K562 (cell line): ENCODE measurements at regions not wholly inside any gene's neighbourhood (a gene's known extent, or its start where the extent isn't known, plus 50 kb on each side); places are given as distances from the start of the nearest gene placed in this dataset.

Source experiments
- ATAC-seq: fragments of 200-7000 bp; cut with Tn5 transposase; 3 replicates; pipeline ENCODE4 v1.9.1; 2020; ENCODE audit warnings: moderate library complexity
- BruUV-seq: library from RNA; stranded (reverse); fragments of 400-500 nt; replicated peaks from 2 replicates; lab custom pipeline; 2021; lab: Mats Ljungman, UMichigan
- CTCF ChIA-PET: fragments of 300-600 bp; formaldehyde crosslinking; extraction: SDS; loops from one replicate; lab custom pipeline; 2021; ENCODE audit warnings: low intra/inter-chr PET ratio; lab: Yijun Ruan, JAX
- POLR2A ChIA-PET: fragments of 300-600, 350-650 bp; sonication (Branson Sonifier 250); formaldehyde crosslinking; extraction: SDS; loops from one replicate; lab custom pipeline; 2021; ENCODE audit warnings: antibody characterized with exemption, inconsistent platforms; lab: Yijun Ruan, JAX
- DNase-seq, 4 experiments: peaks; one replicate each; pipeline versions ENCODE4 v3.0.0 to v3.0.0-alpha.2; 2011 to 2018; ENCODE audit warnings: low spot score in 3 of 4, mixed read lengths in 3 of 4; ENCODE audit errors: extremely low read depth in 1 of 4
- FAIRE-seq: peaks from 2 replicates; lab custom pipeline; 2011; peaks lifted over from hg19 to GRCh38; lab: Jason Lieb, UNC
- H2AFZ ChIP-seq: 2 replicates; pipeline ENCODE4 v1.6.0; 2011; ENCODE audit warnings: low read depth, low read length, control low read depth, inconsistent platforms
- H3K27ac ChIP-seq: fragments of 200-600 bp; 3 replicates; pipeline ENCODE4 v1.8.0; 2011; ENCODE audit warnings: low read depth, mild to moderate bottlenecking, control low read depth, inconsistent platforms, low read length, moderate library complexity, mixed read lengths; ENCODE audit errors: extremely low read depth
- H3K27me3 ChIP-seq, 2 experiments: fragments of 300-600 bp in 1 of 2; 2 replicates in 1 of 2; 3 replicates in 1 of 2; pipeline versions ENCODE4 v1.6.0 to v1.8.0; 2011; ENCODE audit warnings: inconsistent platforms in 2 of 2, low read length in 2 of 2, mild to moderate bottlenecking in 1 of 2, mixed read lengths in 1 of 2, moderate library complexity in 1 of 2; ENCODE audit not compliant: control insufficient read depth in 2 of 2, insufficient read depth in 2 of 2
- H3K36me3 ChIP-seq: fragments of 300-600 bp; 3 replicates; pipeline ENCODE4 v1.8.0; 2011; ENCODE audit warnings: mild to moderate bottlenecking, low read length, inconsistent platforms; ENCODE audit not compliant: control insufficient read depth, insufficient read depth
- H3K4me1 ChIP-seq, 2 experiments: fragments of 200-600 bp in 1 of 2; replicated peaks in 1 of 2; 2 replicates in 1 of 2; 3 replicates in 1 of 2; pipeline versions ENCODE4 v1.5.1 to v1.8.0; 2011; ENCODE audit warnings: inconsistent platforms in 2 of 2, low read length in 2 of 2, mild to moderate bottlenecking in 1 of 2, mixed read lengths in 1 of 2, moderate library complexity in 1 of 2; ENCODE audit not compliant: control insufficient read depth in 2 of 2, insufficient read depth in 2 of 2
- H3K4me2 ChIP-seq: 2 replicates; pipeline ENCODE4 v1.6.1; 2011; ENCODE audit warnings: low read length, control low read depth, inconsistent platforms, mixed read lengths; ENCODE audit not compliant: insufficient read depth
- H3K4me3 ChIP-seq: fragments of 200-600 bp; sonication (generic), shearing (Covaris generic); 2 replicates; pipeline ENCODE4 v1.5.1; 2016; ENCODE audit warnings: control low read depth, inconsistent platforms
- H3K79me2 ChIP-seq: fragments of 200-600 bp; 3 replicates; pipeline ENCODE4 v1.8.0; 2011; ENCODE audit warnings: low read length, inconsistent platforms; ENCODE audit not compliant: control insufficient read depth, insufficient read depth
- H3K9ac ChIP-seq, 2 experiments: 2 replicates each; pipeline versions ENCODE4 v1.6.0 to v1.6.1; 2011; ENCODE audit warnings: low read depth in 2 of 2, low read length in 2 of 2, control low read depth in 1 of 2, inconsistent platforms in 1 of 2, mild to moderate bottlenecking in 1 of 2, mixed read lengths in 1 of 2; ENCODE audit not compliant: insufficient read depth in 1 of 2
- H3K9me1 ChIP-seq: one replicate; pipeline ENCODE4 v1.6.0; 2011; ENCODE audit warnings: inconsistent platforms, mild to moderate bottlenecking, low read length, moderate library complexity; ENCODE audit not compliant: control insufficient read depth, insufficient read depth
- H3K9me3 ChIP-seq: replicated peaks from 2 replicates; pipeline ENCODE4 v1.5.1; 2011; ENCODE audit warnings: low read depth, low read length, inconsistent platforms; ENCODE audit not compliant: control insufficient read depth, insufficient read depth
- H4K20me1 ChIP-seq: replicated peaks from 2 replicates; pipeline ENCODE4 v1.6.1; 2011; ENCODE audit warnings: low read length, inconsistent platforms, mixed read lengths; ENCODE audit not compliant: control insufficient read depth, insufficient read depth
- ARID1B ChIP-seq: fragments of 450-650 bp; IDR thresholded peaks from 2 replicates; pipeline ENCODE4 v1.6.1; 2016; ENCODE audit warnings: antibody characterized with exemption, mild to moderate bottlenecking, inconsistent platforms
- BMI1 ChIP-seq: fragments of 150-350 bp; IDR thresholded peaks from 2 replicates; pipeline ENCODE4 v1.6.1; 2014; ENCODE audit warnings: low read length
- ELF4 ChIP-seq: fragments of 450-650 bp; formaldehyde crosslinking; IDR thresholded peaks from 2 replicates; pipeline ENCODE4 v1.4.0; 2022; ENCODE audit warnings: missing genetic modification characterization
- ESRRA ChIP-seq: fragments of 450-650 bp; IDR thresholded peaks from 2 replicates; pipeline ENCODE4 v1.6.1; 2014; ENCODE audit warnings: low read depth, mild to moderate bottlenecking, moderate library complexity, borderline replicate concordance
- FOSL1 ChIP-seq: fragments of 200-800 bp; sonication (Bioruptor generic); conservative IDR thresholded peaks from 2 replicates; pipeline ENCODE4 v1.6.1; 2016; ENCODE audit warnings: missing genetic modification characterization, missing compliant biosample characterization
- HMGN3 ChIP-seq: IDR thresholded peaks from 2 replicates; pipeline ENCODE4 v1.6.1; 2011; ENCODE audit warnings: borderline replicate concordance, low read depth, mild to moderate bottlenecking, mixed read lengths, low read length; ENCODE audit not compliant: insufficient read length; ENCODE audit errors: extremely low read depth
- LCOR ChIP-seq: sonication (generic); formaldehyde crosslinking; IDR thresholded peaks from 2 replicates; pipeline ENCODE4 v1.8.0; 2022; ENCODE audit warnings: mild to moderate bottlenecking, missing genetic modification reagents
- MCM3 ChIP-seq: fragments of 450-650 bp; IDR thresholded peaks from 2 replicates; pipeline ENCODE4 v1.6.1; 2016
- MED1 ChIP-seq: sonication (generic); formaldehyde crosslinking; IDR thresholded peaks from 2 replicates; pipeline ENCODE4 v1.8.1; 2023; ENCODE audit warnings: missing genetic modification reagents, borderline replicate concordance
- MTF1 ChIP-seq: fragments of 250-450 bp; sonication (Bioruptor Pico); IDR thresholded peaks from 2 replicates; pipeline ENCODE4 v1.9.0; 2021; ENCODE audit warnings: moderate library complexity, mild to moderate bottlenecking, inconsistent platforms, borderline replicate concordance
- NR1H2 ChIP-seq: sonication (generic); formaldehyde crosslinking; IDR thresholded peaks from 2 replicates; pipeline ENCODE4 v1.4.0; 2020; ENCODE audit warnings: mild to moderate bottlenecking, missing genetic modification reagents
- PATZ1 ChIP-seq: fragments of 250-450 bp; sonication (Bioruptor Pico); IDR thresholded peaks from 2 replicates; pipeline ENCODE4 v1.5.0; 2020; ENCODE audit warnings: mild to moderate bottlenecking, borderline replicate concordance
- RAD21 ChIP-seq, 2 experiments: fragments of 250-450 bp in 1 of 2; fragments of 450-650 bp in 1 of 2; sonication (Bioruptor Pico) in 1 of 2; formaldehyde crosslinking in 1 of 2; IDR thresholded peaks in 1 of 2; conservative IDR thresholded peaks in 1 of 2; 2 replicates each; pipeline versions ENCODE4 v1.4.0 to v1.8.0; 2020 to 2022; ENCODE audit warnings: mild to moderate bottlenecking in 2 of 2, moderate library complexity in 1 of 2
- TAF7 ChIP-seq: fragments of 450-650 bp; IDR thresholded peaks from 2 replicates; pipeline ENCODE4 v1.6.1; 2016; ENCODE audit warnings: missing genetic modification characterization, missing compliant biosample characterization
- TCF7 ChIP-seq: sonication (generic); IDR thresholded peaks from 2 replicates; pipeline ENCODE4 v1.6.1; 2016; ENCODE audit warnings: antibody characterized with exemption, borderline replicate concordance
- TFAM ChIP-seq: fragments of 250-450 bp; sonication (Bioruptor Pico); conservative IDR thresholded peaks from 2 replicates; pipeline ENCODE4 v1.5.0; 2021; ENCODE audit warnings: mild to moderate bottlenecking, moderate library complexity
- ZNF212 ChIP-seq: fragments of 450-650 bp; formaldehyde crosslinking; IDR thresholded peaks from 2 replicates; pipeline ENCODE4 v1.4.0; 2020; ENCODE audit warnings: mild to moderate bottlenecking
- ZNF324 ChIP-seq: fragments of 250-450 bp; sonication (Bioruptor Pico); IDR thresholded peaks from 2 replicates; pipeline ENCODE4 v1.4.0; 2020; ENCODE audit warnings: mild to moderate bottlenecking
- ZNF507 ChIP-seq: conservative IDR thresholded peaks from 2 replicates; pipeline ENCODE4 v1.6.1; 2017; ENCODE audit warnings: missing genetic modification characterization, missing compliant biosample characterization
- WGBS: fragments of 100-300 bp; shearing (Covaris generic); methylation state at CpG from one replicate; pipeline ENCODE4 v1.1.6; 2016; ENCODE audit warnings: low coverage, mixed read lengths; ENCODE audit not compliant: insufficient coverage; ENCODE audit errors: missing lambda C conversion rate; 5-methylcytosine and 5-hydroxymethylcytosine counted together
- in situ Hi-C: fragments of 300-500 bp; cut with MboI; formaldehyde crosslinking; loops from 4 replicates; pipeline ENCODE4 v1.15.0; 2018; ENCODE audit warnings: inconsistent platforms, mixed read lengths
- intact Hi-C: fragments of 100-400 bp; cut with micrococcal nuclease; formaldehyde crosslinking; loops from 2 replicates; pipeline ENCODE4 v1.14.2; 2022

- TF ChIP-seq RAD21 (CRISPR knock-in tag; conservative IDR thresholded peaks at IDR 0.05 in 1 of 2, IDR thresholded peaks at IDR 0.05 in 1 of 2) (no peak), ARID1B (no peak), BMI1 (no peak), MTF1 (CRISPR knock-in tag) (no peak), ESRRA (no peak)
- TF ChIP-seq, all 486 proteins: peak for 0
Measured at GRCh38 chr20:11003341-11003740, 329.5 kb upstream of the JAG1 start (continued).

GRCh38 chr20:11008444-11009033 is 334.7 kb upstream of the JAG1 start:
- no peaks in the 10 kb centered on the region for H3K27me3 ChIP-seq
- H3K9me3 ChIP-seq, result no peaks in the 10 kb centered on the region
- ChIA-PET CTCF (no interaction called here), POLR2A (no interaction called here)
- no peaks in the 10 kb centered on the region for H4K20me1 ChIP-seq
- intact Hi-C loops, result no loop called here
- H3K9ac ChIP-seq, result no peak overlapping the region
- H3K4me2 ChIP-seq, result no peak overlapping the region
- H3K4me1 ChIP-seq, result no peaks in the 10 kb centered on the region
- TF ChIP-seq LCOR (no peak), HMGN3 (no peak), TCF7 (no peak), ZNF324 (CRISPR knock-in tag) (no peak), FOSL1 (tag) (no peak), MCM3 (no peak), MED1 (CRISPR knock-in tag) (no peak), ELF4 (no peak), TAF7 (tag) (no peak), ZNF507 (no peak), PATZ1 (CRISPR knock-in tag) (no peak), NR1H2 (CRISPR knock-in tag) (no peak), TFAM (CRISPR knock-in tag) (no peak), ZNF212 (CRISPR knock-in tag) (no peak)
- no peak overlapping the region for H2AFZ ChIP-seq
- FAIRE-seq (no peak), ATAC-seq (no peak), DNase-seq (no peak)
- no peaks in the 10 kb centered on the region for H3K36me3 ChIP-seq
- WGBS, result 0% methylated on average over 7 of the region's 7 CpGs
- no peaks in the 10 kb centered on the region for H3K79me2 ChIP-seq
- no peaks in the 10 kb centered on the region for H3K9me1 ChIP-seq
- H3K4me3 ChIP-seq, result no peak overlapping the region
- no peak overlapping the region for H3K27ac ChIP-seq
- in situ Hi-C loops, result no loop called here
- BruUV-seq, result no TSS peak
